ENCODE measurements at regions not wholly inside any gene's neighbourhood (a gene's known extent, or its start where the extent isn't known, plus 50 kb on each side); places are given as distances from the start of the nearest gene placed in this dataset.

GRCh38 chr3:27593173-27593572 lies 109.0 kb upstream of the SLC4A7 start:
- TF ChIP-seq ZBTB33 (IDR thresholded peaks at IDR 0.05; ENCODE audit: extremely low read depth, insufficient replicate concordance, low read length) = no peak
- no peak for TF ChIP-seq POLR2A (IDR thresholded peaks at IDR 0.05; ENCODE audit: borderline replicate concordance, extremely low read depth, insufficient read depth, insufficient read length)
- TF ChIP-seq RAD21 (IDR thresholded peaks at IDR 0.05; ENCODE audit: low read depth) = no peak
- TF ChIP-seq CTCF (IDR thresholded peaks at IDR 0.05 in 2 of 3, conservative IDR thresholded peaks at IDR 0.05 in 1 of 3; ENCODE audit: borderline replicate concordance in 1 of 3, insufficient read depth in 1 of 3, low read depth in 2 of 3, low read length in 2 of 3) = no peak
